ENCODE measurements at regions not wholly inside any gene's neighbourhood (a gene's known extent, or its start where the extent isn't known, plus 50 kb on each side); places are given as distances from the start of the nearest gene placed in this dataset.

- TF ChIP-seq POLR2AphosphoS5 (IDR thresholded peaks at IDR 0.05; ENCODE audit: low read depth, low read length), result no peak
- TF ChIP-seq, protein P1, sequence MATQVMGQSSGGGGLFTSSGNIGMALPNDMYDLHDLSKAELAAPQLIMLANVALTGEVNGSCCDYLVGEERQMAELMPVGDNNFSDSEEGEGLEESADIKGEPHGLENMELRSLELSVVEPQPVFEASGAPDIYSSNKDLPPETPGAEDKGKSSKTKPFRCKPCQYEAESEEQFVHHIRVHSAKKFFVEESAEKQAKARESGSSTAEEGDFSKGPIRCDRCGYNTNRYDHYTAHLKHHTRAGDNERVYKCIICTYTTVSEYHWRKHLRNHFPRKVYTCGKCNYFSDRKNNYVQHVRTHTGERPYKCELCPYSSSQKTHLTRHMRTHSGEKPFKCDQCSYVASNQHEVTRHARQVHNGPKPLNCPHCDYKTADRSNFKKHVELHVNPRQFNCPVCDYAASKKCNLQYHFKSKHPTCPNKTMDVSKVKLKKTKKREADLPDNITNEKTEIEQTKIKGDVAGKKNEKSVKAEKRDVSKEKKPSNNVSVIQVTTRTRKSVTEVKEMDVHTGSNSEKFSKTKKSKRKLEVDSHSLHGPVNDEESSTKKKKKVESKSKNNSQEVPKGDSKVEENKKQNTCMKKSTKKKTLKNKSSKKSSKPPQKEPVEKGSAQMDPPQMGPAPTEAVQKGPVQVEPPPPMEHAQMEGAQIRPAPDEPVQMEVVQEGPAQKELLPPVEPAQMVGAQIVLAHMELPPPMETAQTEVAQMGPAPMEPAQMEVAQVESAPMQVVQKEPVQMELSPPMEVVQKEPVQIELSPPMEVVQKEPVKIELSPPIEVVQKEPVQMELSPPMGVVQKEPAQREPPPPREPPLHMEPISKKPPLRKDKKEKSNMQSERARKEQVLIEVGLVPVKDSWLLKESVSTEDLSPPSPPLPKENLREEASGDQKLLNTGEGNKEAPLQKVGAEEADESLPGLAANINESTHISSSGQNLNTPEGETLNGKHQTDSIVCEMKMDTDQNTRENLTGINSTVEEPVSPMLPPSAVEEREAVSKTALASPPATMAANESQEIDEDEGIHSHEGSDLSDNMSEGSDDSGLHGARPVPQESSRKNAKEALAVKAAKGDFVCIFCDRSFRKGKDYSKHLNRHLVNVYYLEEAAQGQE (IDR thresholded peaks at IDR 0.05; ENCODE audit: insufficient read depth in 1 of 2, low read depth in 2 of 2, low read length in 2 of 2), result no peak
- TF ChIP-seq TAF1 (IDR thresholded peaks at IDR 0.05; ENCODE audit: borderline replicate concordance, insufficient read depth, low read length), result no peak
- TF ChIP-seq FOXP2 (optimal IDR thresholded peaks at IDR 0.05; ENCODE audit: borderline replicate concordance, extremely low read depth, extremely low read length, insufficient read depth), result no peak
- TF ChIP-seq SIN3A (IDR thresholded peaks at IDR 0.05; ENCODE audit: borderline replicate concordance, insufficient read depth, low read length), result no peak
These were observed 252.6 kb upstream of the SPAG17 start for GRCh38 chr1:118437664-118438063.
